NCI-H2196 treated with DMSO at 0.1 percent for 48 hours (cell line): ENCODE measurements at regions not wholly inside any gene's neighbourhood (a gene's known extent, or its start where the extent isn't known, plus 50 kb on each side); places are given as distances from the start of the nearest gene placed in this dataset.

Experiments
- DNase-seq: peaks from one replicate; lab custom pipeline; 2025; ENCODE audit not compliant: unreplicated experiment; lab: John Stamatoyannopoulos, UW

- DNase-seq, result no peak
Measured at GRCh38 chr21:14870853-14871149, 194.0 kb downstream of the NRIP1 start.

GRCh38 chr21:14869984-14870852, 194.6 kb downstream of the NRIP1 start:
- no peak for DNase-seq

GRCh38 chr21:14866859-14867765, 197.7 kb downstream of the NRIP1 start:
- no peak for DNase-seq

- peak; percentile 68 for DNase-seq
Measured at GRCh38 chr21:14864211-14865021, 200.4 kb downstream of the NRIP1 start.

- DNase-seq, result no peak
Measured at GRCh38 chr21:14863745-14864210, 201.0 kb downstream of the NRIP1 start.

GRCh38 chr21:14862794-14863720, 201.7 kb downstream of the NRIP1 start:
- DNase-seq, result no peak

- no peak for DNase-seq
Measured at GRCh38 chr21:14858311-14858710, 206.5 kb downstream of the NRIP1 start.

GRCh38 chr21:14857529-14857928, 207.3 kb downstream of the NRIP1 start:
- DNase-seq, result no peak

- DNase-seq, result no peak
Measured at GRCh38 chr21:14850394-14850793, 214.4 kb downstream of the NRIP1 start.

- DNase-seq, result no peak
Measured at GRCh38 chr21:14846621-14847020, 218.2 kb downstream of the NRIP1 start.

GRCh38 chr21:14844001-14844400, 220.8 kb downstream of the NRIP1 start:
- no peak for DNase-seq

- no peak for DNase-seq
Measured at GRCh38 chr21:14842601-14843000, 222.2 kb downstream of the NRIP1 start.

- no peak for DNase-seq
Measured at GRCh38 chr21:14841511-14842472, 223.0 kb downstream of the NRIP1 start.

- DNase-seq, result no peak
Measured at GRCh38 chr21:14838400-14838799, 226.4 kb downstream of the NRIP1 start.

- no peak for DNase-seq
Measured at GRCh38 chr21:14836950-14837349, 227.8 kb downstream of the NRIP1 start.

GRCh38 chr21:14833666-14834351, 231.0 kb downstream of the NRIP1 start:
- no peak for DNase-seq

GRCh38 chr21:14833241-14833640, 231.6 kb downstream of the NRIP1 start:
- no peak for DNase-seq

- no peak for DNase-seq
Measured at GRCh38 chr21:14830307-14830706, 234.5 kb downstream of the NRIP1 start.
